GM12878 (cell line): ENCODE measurements at regions not wholly inside any gene's neighbourhood (a gene's known extent, or its start where the extent isn't known, plus 50 kb on each side); places are given as distances from the start of the nearest gene placed in this dataset.

Source experiments
- ATAC-seq: fragments of 200-7000 bp; cut with Tn5 transposase; 3 replicates; pipeline ENCODE4 v1.9.1; 2020; ENCODE audit warnings: mild to moderate bottlenecking, moderate library complexity
- BruUV-seq: library from RNA; stranded (reverse); fragments of 400-500 nt; replicated peaks from 2 replicates; lab custom pipeline; 2021; lab: Mats Ljungman, UMichigan
- CTCF ChIA-PET: fragments of 300-600 bp; sonication (Branson Sonifier 250); formaldehyde crosslinking; extraction: SDS; loops from one replicate; lab custom pipeline; 2021; ENCODE audit warnings: inconsistent platforms; lab: Yijun Ruan, JAX
- POLR2A ChIA-PET: fragments of 350-600 bp; formaldehyde crosslinking; extraction: SDS; loops from one replicate; lab custom pipeline; 2021; ENCODE audit warnings: inconsistent platforms; lab: Charles Lee
- RAD21 ChIA-PET: fragments of 300-600 bp; sonication (Branson Sonifier 250); formaldehyde crosslinking; loops from one replicate; lab custom pipeline; 2023; ENCODE audit warnings: antibody characterized with exemption; ENCODE audit not compliant: unreplicated experiment; lab: Charles Lee
- SMC1A ChIA-PET: fragments of 300-600 bp; sonication (Branson Sonifier 250); formaldehyde crosslinking; loops from one replicate; lab custom pipeline; 2023; ENCODE audit not compliant: unreplicated experiment, uncharacterized antibody; lab: Charles Lee
- DNase-seq: peaks from one replicate; pipeline ENCODE4 v3.0.0-alpha.2; 2011; ENCODE audit warnings: low read depth, low spot score
- FAIRE-seq: peaks from 3 replicates; lab custom pipeline; 2011; peaks lifted over from hg19 to GRCh38; lab: Jason Lieb, UNC
- H2AFZ ChIP-seq: 2 replicates; pipeline ENCODE4 v1.6.0; 2011; ENCODE audit warnings: low read depth, low read length, control low read depth; ENCODE audit not compliant: control insufficient read depth
- H3K27ac ChIP-seq: 2 replicates; pipeline ENCODE4 v1.5.1; 2011; ENCODE audit warnings: control low read depth; ENCODE audit not compliant: control insufficient read depth, insufficient read depth
- H3K27me3 ChIP-seq, 2 experiments: replicated peaks in 1 of 2; 2 replicates each; pipeline versions ENCODE4 v1.6.0 to v1.6.1; 2011; ENCODE audit warnings: low read length in 1 of 2; ENCODE audit not compliant: control insufficient read depth in 2 of 2, insufficient read depth in 2 of 2
- H3K36me3 ChIP-seq, 2 experiments: 2 replicates each; pipeline ENCODE4 v1.5.1; 2011; ENCODE audit warnings: low read length in 1 of 2; ENCODE audit not compliant: control insufficient read depth in 2 of 2, insufficient read depth in 2 of 2
- H3K4me1 ChIP-seq: 2 replicates; pipeline ENCODE4 v1.6.1; 2011; ENCODE audit warnings: mild to moderate bottlenecking, low read length, moderate library complexity, mixed read lengths; ENCODE audit not compliant: control insufficient read depth, insufficient read depth
- H3K4me2 ChIP-seq: 2 replicates; pipeline ENCODE4 v1.6.0; 2011; ENCODE audit warnings: control low read depth; ENCODE audit not compliant: control insufficient read depth, insufficient read depth
- H3K4me3 ChIP-seq: fragments of 200-600 bp; sonication (generic); 2 replicates; pipeline ENCODE4 v1.5.1; 2016
- H3K79me2 ChIP-seq: 2 replicates; pipeline ENCODE4 v1.6.0; 2011; ENCODE audit warnings: low read length; ENCODE audit not compliant: control insufficient read depth, insufficient read depth
- H3K9ac ChIP-seq: 2 replicates; pipeline ENCODE4 v1.8.0; 2011; ENCODE audit warnings: low read length, control low read depth, mixed read lengths; ENCODE audit not compliant: control insufficient read depth, insufficient read depth
- H3K9me3 ChIP-seq: replicated peaks from 3 replicates; pipeline ENCODE4 v1.5.1; 2011; ENCODE audit warnings: mild to moderate bottlenecking, low read length; ENCODE audit not compliant: control insufficient read depth, insufficient read depth
- H4K20me1 ChIP-seq: 2 replicates; pipeline ENCODE4 v1.6.0; 2011; ENCODE audit not compliant: control insufficient read depth, insufficient read depth
- ATF7 ChIP-seq: fragments of 450-650 bp; IDR thresholded peaks from 2 replicates; pipeline ENCODE4 v1.6.1; 2016; ENCODE audit warnings: low read depth, mild to moderate bottlenecking
- CREB1 ChIP-seq: IDR thresholded peaks from 2 replicates; pipeline ENCODE4 v1.6.1; 2012; ENCODE audit warnings: low read depth, mild to moderate bottlenecking, inconsistent platforms
- EZH2 ChIP-seq: IDR thresholded peaks from 2 replicates; pipeline ENCODE4 v1.6.1; 2012; ENCODE audit warnings: low read depth, mild to moderate bottlenecking, control low read depth, inconsistent platforms, low read length, borderline replicate concordance; ENCODE audit not compliant: control insufficient read depth
- FOS ChIP-seq: IDR thresholded peaks from 3 replicates; pipeline ENCODE4 v1.6.1; 2011; ENCODE audit warnings: borderline replicate concordance; ENCODE audit not compliant: insufficient read length; ENCODE audit errors: extremely low read depth
- GABPA ChIP-seq: IDR thresholded peaks from 2 replicates; pipeline ENCODE4 v1.6.1; 2014; ENCODE audit warnings: antibody characterized with exemption, low read depth, mild to moderate bottlenecking, inconsistent platforms
- MTA2 ChIP-seq: fragments of 450-650 bp; IDR thresholded peaks from 2 replicates; pipeline ENCODE4 v1.6.1; 2016; ENCODE audit warnings: low read depth, mild to moderate bottlenecking, moderate library complexity
- NFIC ChIP-seq: IDR thresholded peaks from 2 replicates; pipeline ENCODE4 v1.6.1; 2012; ENCODE audit warnings: low read depth, mild to moderate bottlenecking, inconsistent platforms, low read length, moderate library complexity
- NFXL1 ChIP-seq: fragments of 450-650 bp; IDR thresholded peaks from 2 replicates; pipeline ENCODE4 v1.6.1; 2017; ENCODE audit warnings: antibody characterized with exemption, mild to moderate bottlenecking, borderline replicate concordance
- POU2F2 ChIP-seq: IDR thresholded peaks from 3 replicates; pipeline ENCODE4 v1.6.1; 2011; ENCODE audit warnings: low read depth, mild to moderate bottlenecking, low read length, borderline replicate concordance
- RBBP5 ChIP-seq: fragments of 200-600 bp; sonication (generic); conservative IDR thresholded peaks from 2 replicates; pipeline ENCODE4 v1.6.1; 2016
- WGBS: methylation state at CpG from one replicate; pipeline ENCODE4 v1.1.6; 2016; ENCODE audit warnings: low lambda C conversion rate; ENCODE audit not compliant: insufficient replicate concordance, insufficient coverage; ENCODE audit errors: missing lambda C conversion rate; 5-methylcytosine and 5-hydroxymethylcytosine counted together
- in situ Hi-C: fragments of 300-500 bp; cut with MboI; formaldehyde crosslinking; loops from 9 replicates; pipeline ENCODE4 v1.14.3; 2018; ENCODE audit warnings: mixed read lengths
- intact Hi-C: fragments of 100-400 bp; cut with micrococcal nuclease; formaldehyde crosslinking; loops from one replicate; pipeline ENCODE4 v1.14.2; 2022; ENCODE audit not compliant: unreplicated experiment
- TF ChIP-seq, protein P1 (sequence below): IDR thresholded peaks from 2 replicates; pipeline ENCODE4 v1.6.1; 2011; ENCODE audit warnings: borderline replicate concordance, low read depth, mild to moderate bottlenecking, moderate library complexity, low read length; ENCODE audit not compliant: insufficient read depth, poor library complexity, severe bottlenecking
- TF ChIP-seq, protein P2 (sequence below): IDR thresholded peaks from 2 replicates; pipeline ENCODE4 v1.6.1; 2011; ENCODE audit warnings: low read depth, mild to moderate bottlenecking, low read length, moderate library complexity, borderline replicate concordance; ENCODE audit errors: extremely low read depth
- TF ChIP-seq, protein P3 (sequence below): IDR thresholded peaks from 2 replicates; pipeline ENCODE4 v1.6.1; 2011; ENCODE audit warnings: low read depth, low read length, improper control_type of control experiment, borderline replicate concordance
- TF ChIP-seq, protein P4 (sequence below): fragments of 450-650 bp; IDR thresholded peaks from 2 replicates; pipeline ENCODE4 v1.6.1; 2014; ENCODE audit warnings: mild to moderate bottlenecking

DNA sequence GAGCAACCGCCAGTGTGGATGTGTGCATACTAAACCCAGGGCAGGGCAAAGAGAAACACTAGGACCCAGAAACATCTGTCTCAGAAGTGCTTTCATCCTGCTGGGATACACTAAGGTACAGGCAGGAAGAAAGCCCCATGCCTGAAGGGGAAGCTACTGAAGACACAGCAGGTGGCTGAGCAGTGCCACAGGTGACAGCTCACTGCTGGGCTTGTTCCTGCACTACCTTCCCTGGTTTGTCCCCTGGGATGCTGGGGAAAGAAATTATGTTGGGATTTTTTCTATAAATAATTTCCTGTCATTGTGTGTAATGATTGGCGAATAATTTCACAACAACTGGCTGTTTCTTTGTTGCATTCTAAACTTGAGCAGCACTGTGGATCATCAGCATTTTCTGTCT, 245.3 kb upstream of the RAB4A start:
- no peak for TF ChIP-seq ATF7
- no peak for TF ChIP-seq GABPA
- TF ChIP-seq MTA2 = no peak
- Histone ChIP-seq H3K4me3 (no peak overlapping the region), H3K9me3 (no peaks in the 10 kb centered on the region; the same call in 2 of the 3 replicates), H3K36me3 (no peaks in the 10 kb centered on the region), H3K79me2 (no peaks in the 10 kb centered on the region), H2AFZ (no peak overlapping the region), H3K4me1 (peaks cover 4% of the 10 kb centered on the region), H3K27ac (no peak overlapping the region), H3K4me2 (no peak overlapping the region), H3K9ac (no peak overlapping the region), H4K20me1 (no peaks in the 10 kb centered on the region), H3K27me3 (peaks cover 0 to 3% of the 10 kb centered on the region in 2 experiments; a peak in 2 of 4 replicates)
- intact Hi-C loops = no loop called here
- no TSS peak for BruUV-seq
- SMC1A ChIA-PET = interaction anchor here (0.7 kb wide), 1 partner anchor 332 kb away, joined by 3 read pairs; no protein-coding TSS in a partner anchor
- POLR2A ChIA-PET = no interaction called here
- no peak for DNase-seq
- no peak for FAIRE-seq
- ATAC-seq = no peak
- RAD21 ChIA-PET = no interaction called here
- in situ Hi-C loops = no loop called here
- WGBS = 51% methylated on average over 2 of the region's 2 CpGs
- CTCF ChIA-PET = no interaction called here

DNA sequence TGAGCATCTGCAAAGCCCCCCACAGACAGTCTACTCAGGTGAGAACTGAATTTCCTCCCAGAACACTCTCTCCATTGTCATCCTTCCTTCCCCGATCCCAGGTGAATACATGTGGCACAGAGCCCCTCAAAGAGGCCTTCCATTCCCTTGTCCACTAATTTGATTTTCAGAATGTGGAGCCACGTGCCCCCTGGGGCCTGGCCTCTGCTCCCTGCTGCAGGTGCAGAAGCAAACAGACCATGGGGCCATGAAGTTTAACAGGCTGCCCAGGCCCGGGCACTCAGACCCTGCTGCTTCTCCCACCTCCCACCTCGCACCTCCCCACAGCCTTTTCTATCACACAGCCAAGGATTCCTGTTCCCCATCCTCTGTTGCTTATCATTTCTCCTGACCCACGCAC, 243.8 kb upstream of the RAB4A start:
- SMC1A ChIA-PET = no interaction called here
- CTCF ChIA-PET = no interaction called here
- RAD21 ChIA-PET = no interaction called here
- FAIRE-seq = no peak
- TF ChIP-seq FOS = no peak
- no peak for TF ChIP-seq NFXL1
- TF ChIP-seq RBBP5 = no peak
- no peak for TF ChIP-seq EZH2
- TF ChIP-seq, protein P1, sequence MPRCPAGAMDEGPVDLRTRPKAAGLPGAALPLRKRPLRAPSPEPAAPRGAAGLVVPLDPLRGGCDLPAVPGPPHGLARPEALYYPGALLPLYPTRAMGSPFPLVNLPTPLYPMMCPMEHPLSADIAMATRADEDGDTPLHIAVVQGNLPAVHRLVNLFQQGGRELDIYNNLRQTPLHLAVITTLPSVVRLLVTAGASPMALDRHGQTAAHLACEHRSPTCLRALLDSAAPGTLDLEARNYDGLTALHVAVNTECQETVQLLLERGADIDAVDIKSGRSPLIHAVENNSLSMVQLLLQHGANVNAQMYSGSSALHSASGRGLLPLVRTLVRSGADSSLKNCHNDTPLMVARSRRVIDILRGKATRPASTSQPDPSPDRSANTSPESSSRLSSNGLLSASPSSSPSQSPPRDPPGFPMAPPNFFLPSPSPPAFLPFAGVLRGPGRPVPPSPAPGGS = no peak
- no peak for TF ChIP-seq CREB1
- TF ChIP-seq, protein P2, sequence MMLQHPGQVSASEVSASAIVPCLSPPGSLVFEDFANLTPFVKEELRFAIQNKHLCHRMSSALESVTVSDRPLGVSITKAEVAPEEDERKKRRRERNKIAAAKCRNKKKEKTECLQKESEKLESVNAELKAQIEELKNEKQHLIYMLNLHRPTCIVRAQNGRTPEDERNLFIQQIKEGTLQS = no peak
- TF ChIP-seq, protein P3, sequence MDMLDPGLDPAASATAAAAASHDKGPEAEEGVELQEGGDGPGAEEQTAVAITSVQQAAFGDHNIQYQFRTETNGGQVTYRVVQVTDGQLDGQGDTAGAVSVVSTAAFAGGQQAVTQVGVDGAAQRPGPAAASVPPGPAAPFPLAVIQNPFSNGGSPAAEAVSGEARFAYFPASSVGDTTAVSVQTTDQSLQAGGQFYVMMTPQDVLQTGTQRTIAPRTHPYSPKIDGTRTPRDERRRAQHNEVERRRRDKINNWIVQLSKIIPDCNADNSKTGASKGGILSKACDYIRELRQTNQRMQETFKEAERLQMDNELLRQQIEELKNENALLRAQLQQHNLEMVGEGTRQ = no peak
- TF ChIP-seq, protein P4, sequence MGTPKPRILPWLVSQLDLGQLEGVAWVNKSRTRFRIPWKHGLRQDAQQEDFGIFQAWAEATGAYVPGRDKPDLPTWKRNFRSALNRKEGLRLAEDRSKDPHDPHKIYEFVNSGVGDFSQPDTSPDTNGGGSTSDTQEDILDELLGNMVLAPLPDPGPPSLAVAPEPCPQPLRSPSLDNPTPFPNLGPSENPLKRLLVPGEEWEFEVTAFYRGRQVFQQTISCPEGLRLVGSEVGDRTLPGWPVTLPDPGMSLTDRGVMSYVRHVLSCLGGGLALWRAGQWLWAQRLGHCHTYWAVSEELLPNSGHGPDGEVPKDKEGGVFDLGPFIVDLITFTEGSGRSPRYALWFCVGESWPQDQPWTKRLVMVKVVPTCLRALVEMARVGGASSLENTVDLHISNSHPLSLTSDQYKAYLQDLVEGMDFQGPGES = no peak
- no peak for TF ChIP-seq NFIC
- TF ChIP-seq POU2F2 = no peak
- WGBS = 34% methylated on average over 5 of the region's 5 CpGs
- in situ Hi-C loops = no loop called here
- Histone ChIP-seq H3K79me2 (no peaks in the 10 kb centered on the region), H3K4me3 (no peak overlapping the region), H3K4me2 (peak overlapping the region; percentile 42; the same call in 1 of the 2 replicates), H3K27me3 (peaks cover 0 to 3% of the 10 kb centered on the region in 2 experiments; a peak in 2 of 4 replicates), H3K36me3 (no peaks in the 10 kb centered on the region), H3K27ac (no peak overlapping the region), H3K9me3 (no peaks in the 10 kb centered on the region; the same call in 2 of the 3 replicates), H3K9ac (no peak overlapping the region), H4K20me1 (no peaks in the 10 kb centered on the region), H3K4me1 (peaks cover 4% of the 10 kb centered on the region), H2AFZ (no peak overlapping the region)
- ATAC-seq = no peak
- no TSS peak for BruUV-seq
- DNase-seq = no peak
- POLR2A ChIA-PET = no interaction called here
- intact Hi-C loops = no loop called here
